ENCODE measurements at regions not wholly inside any gene's neighbourhood (a gene's known extent, or its start where the extent isn't known, plus 50 kb on each side); places are given as distances from the start of the nearest gene placed in this dataset.

- H3K4me3 ChIP-seq (ENCODE audit: low read depth, low read length): no peak overlapping the region
- no peak overlapping the region for H3K27ac ChIP-seq
- H3K36me3 ChIP-seq: no peaks in the 10 kb centered on the region
- TF ChIP-seq, protein P1, sequence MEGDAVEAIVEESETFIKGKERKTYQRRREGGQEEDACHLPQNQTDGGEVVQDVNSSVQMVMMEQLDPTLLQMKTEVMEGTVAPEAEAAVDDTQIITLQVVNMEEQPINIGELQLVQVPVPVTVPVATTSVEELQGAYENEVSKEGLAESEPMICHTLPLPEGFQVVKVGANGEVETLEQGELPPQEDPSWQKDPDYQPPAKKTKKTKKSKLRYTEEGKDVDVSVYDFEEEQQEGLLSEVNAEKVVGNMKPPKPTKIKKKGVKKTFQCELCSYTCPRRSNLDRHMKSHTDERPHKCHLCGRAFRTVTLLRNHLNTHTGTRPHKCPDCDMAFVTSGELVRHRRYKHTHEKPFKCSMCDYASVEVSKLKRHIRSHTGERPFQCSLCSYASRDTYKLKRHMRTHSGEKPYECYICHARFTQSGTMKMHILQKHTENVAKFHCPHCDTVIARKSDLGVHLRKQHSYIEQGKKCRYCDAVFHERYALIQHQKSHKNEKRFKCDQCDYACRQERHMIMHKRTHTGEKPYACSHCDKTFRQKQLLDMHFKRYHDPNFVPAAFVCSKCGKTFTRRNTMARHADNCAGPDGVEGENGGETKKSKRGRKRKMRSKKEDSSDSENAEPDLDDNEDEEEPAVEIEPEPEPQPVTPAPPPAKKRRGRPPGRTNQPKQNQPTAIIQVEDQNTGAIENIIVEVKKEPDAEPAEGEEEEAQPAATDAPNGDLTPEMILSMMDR (IDR thresholded peaks at IDR 0.05; ENCODE audit: low read depth, low read length): no peak
- H3K9me3 ChIP-seq (ENCODE audit: severe bottlenecking): no peaks in the 10 kb centered on the region
- no peak for DNase-seq
- no peaks in the 10 kb centered on the region for H3K27me3 ChIP-seq (ENCODE audit: insufficient read depth, low read depth, severe bottlenecking)
Measured at GRCh38 chr5:154562244-154562880, 84.3 kb upstream of the HAND1 start.

- H3K27ac ChIP-seq: no peak overlapping the region
- TF ChIP-seq, protein P1 (IDR thresholded peaks at IDR 0.05; ENCODE audit: low read depth, low read length): no peak
- H3K36me3 ChIP-seq: no peaks in the 10 kb centered on the region
- no peaks in the 10 kb centered on the region for H3K27me3 ChIP-seq (ENCODE audit: insufficient read depth, low read depth, severe bottlenecking)
- DNase-seq: no peak
- no peaks in the 10 kb centered on the region for H3K9me3 ChIP-seq (ENCODE audit: severe bottlenecking)
- H3K4me3 ChIP-seq (ENCODE audit: low read depth, low read length): no peak overlapping the region
Measured at GRCh38 chr5:154559398-154560276, 81.6 kb upstream of the HAND1 start.

GRCh38 chr5:154557548-154557947 lies 79.5 kb upstream of the HAND1 start:
- Histone ChIP-seq H3K36me3 (no peaks in the 10 kb centered on the region), H3K9me3 (ENCODE audit: severe bottlenecking) (peaks cover 5% of the 10 kb centered on the region)

GRCh38 chr5:154547551-154547950 lies 69.5 kb upstream of the HAND1 start:
- no peak for DNase-seq
- TF ChIP-seq, protein P1 (IDR thresholded peaks at IDR 0.05; ENCODE audit: low read depth, low read length): no peak

More at GRCh38 chr5:154557548-154557947, 79.5 kb upstream of the HAND1 start:
- no peak for DNase-seq
- Histone ChIP-seq H3K27me3 (ENCODE audit: insufficient read depth, low read depth, severe bottlenecking) (no peaks in the 10 kb centered on the region), H3K27ac (no peak overlapping the region), H3K4me3 (ENCODE audit: low read depth, low read length) (no peak overlapping the region)
- TF ChIP-seq, protein P1 (IDR thresholded peaks at IDR 0.05; ENCODE audit: low read depth, low read length): no peak

DNA sequence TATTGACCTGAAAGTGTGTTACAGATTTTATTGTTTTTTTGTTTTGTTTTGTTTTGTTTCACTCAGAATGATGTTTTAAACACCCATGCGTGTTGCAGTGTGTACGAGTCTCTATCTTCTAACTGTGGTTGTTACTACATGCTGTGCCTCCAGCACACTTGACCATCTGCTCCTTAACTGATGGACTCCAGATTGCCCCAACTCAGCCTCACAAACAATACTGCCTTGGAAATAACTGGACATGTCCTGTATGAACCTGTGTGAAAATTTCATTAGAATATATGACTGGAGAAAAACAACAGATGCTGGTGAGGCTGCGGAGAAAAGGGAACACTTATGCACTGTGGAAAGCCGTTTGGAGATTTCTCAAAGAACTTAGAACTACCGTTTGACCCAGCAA lies 68.7 kb upstream of the HAND1 start:
- TF ChIP-seq, protein P1 (IDR thresholded peaks at IDR 0.05; ENCODE audit: low read depth, low read length): no peak
- no peaks in the 10 kb centered on the region for H3K36me3 ChIP-seq
- no peak overlapping the region for H3K4me3 ChIP-seq (ENCODE audit: low read depth, low read length)
- no peaks in the 10 kb centered on the region for H3K27me3 ChIP-seq (ENCODE audit: insufficient read depth, low read depth, severe bottlenecking)
- no peaks in the 10 kb centered on the region for H3K9me3 ChIP-seq (ENCODE audit: severe bottlenecking)
- no peak for DNase-seq
- no peak overlapping the region for H3K27ac ChIP-seq

More at GRCh38 chr5:154547551-154547950, 69.5 kb upstream of the HAND1 start:
- Histone ChIP-seq H3K4me3 (ENCODE audit: low read depth, low read length) (no peak overlapping the region), H3K36me3 (no peaks in the 10 kb centered on the region), H3K9me3 (ENCODE audit: severe bottlenecking) (no peaks in the 10 kb centered on the region), H3K27ac (no peak overlapping the region), H3K27me3 (ENCODE audit: insufficient read depth, low read depth, severe bottlenecking) (no peaks in the 10 kb centered on the region)
